Peyer's patch (tissue), 4 donors: ENCODE measurements at regions not wholly inside any gene's neighbourhood (a gene's known extent, or its start where the extent isn't known, plus 50 kb on each side); places are given as distances from the start of the nearest gene placed in this dataset.

Experiments
- CTCF ChIP-seq, 6 experiments: fragments of 450-650 bp in 4 of 6; fragments of 200-600 bp in 2 of 6; sonication (generic) in 1 of 6; IDR thresholded peaks; one replicate each; pipeline ENCODE4 v1.5.1; 2017 to 2019; ENCODE audit warnings: antibody characterized with exemption in 6 of 6, mild to moderate bottlenecking in 3 of 6, moderate library complexity in 1 of 6
- POLR2A ChIP-seq, 2 donors: fragments of 450-650 bp; IDR thresholded peaks; one replicate each; pipeline ENCODE4 v1.5.1; 2017; ENCODE audit warnings: antibody characterized with exemption in 2 of 2, mild to moderate bottlenecking in 2 of 2, moderate library complexity in 2 of 2

- TF ChIP-seq POLR2A (IDR thresholded peaks at IDR 0.05) (no peak), CTCF (IDR thresholded peaks at IDR 0.05) (no peak)
Measured at GRCh38 chr13:91135376-91135775, 212.1 kb upstream of the MIR17HG start.
